LoVo (cell line): ENCODE measurements at regions not wholly inside any gene's neighbourhood (a gene's known extent, or its start where the extent isn't known, plus 50 kb on each side); places are given as distances from the start of the nearest gene placed in this dataset.

Experiments used
- DNase-seq: peaks from one replicate; pipeline ENCODE4 v3.0.0-alpha.2; 2016; ENCODE audit warnings: low spot score

DNA sequence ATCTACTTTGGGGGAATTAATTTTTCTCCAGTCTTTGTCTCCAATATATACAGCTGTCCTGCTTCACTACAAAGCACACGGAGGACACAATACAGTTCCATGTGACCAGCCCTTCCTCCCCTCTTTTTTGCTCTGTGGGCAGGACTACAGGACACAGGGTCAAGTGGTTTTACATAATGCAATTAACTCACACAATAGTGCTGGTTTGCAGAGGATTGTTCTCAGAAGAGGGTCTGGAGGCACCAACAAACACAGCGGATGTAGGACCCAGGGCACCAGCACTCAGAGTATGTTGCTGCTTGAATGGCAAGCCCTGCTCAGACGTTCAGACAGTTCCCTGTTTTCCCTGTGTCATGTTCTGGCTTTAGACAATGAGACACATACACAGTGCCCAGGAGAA, 52.0 kb upstream of the NPTX2 start:
- DNase-seq: no peak

GRCh38 chr7:98562871-98563495, 54.1 kb upstream of the NPTX2 start:
- no peak for DNase-seq

DNA sequence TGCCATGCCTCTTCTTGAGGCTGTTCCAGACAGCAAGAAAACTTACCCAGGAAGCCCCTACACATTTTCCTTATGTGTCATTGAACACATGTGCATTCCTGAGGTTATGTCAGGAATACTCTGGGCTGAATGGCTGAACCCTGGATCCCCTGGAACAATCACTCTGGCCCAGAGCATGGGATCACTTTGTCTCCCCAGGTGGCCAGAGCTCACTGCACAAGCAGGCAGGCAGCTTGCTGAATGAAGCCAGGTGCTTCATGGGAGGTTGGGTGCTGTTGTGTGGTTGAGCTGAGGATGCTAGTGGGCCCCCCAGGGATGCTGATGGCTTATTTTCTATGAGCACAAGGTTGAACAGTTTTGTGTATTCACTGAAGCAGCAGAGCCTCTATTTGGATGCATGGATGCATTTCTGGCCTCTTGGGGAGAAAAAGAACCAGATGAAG, 54.7 kb upstream of the NPTX2 start:
- no peak for DNase-seq

DNA sequence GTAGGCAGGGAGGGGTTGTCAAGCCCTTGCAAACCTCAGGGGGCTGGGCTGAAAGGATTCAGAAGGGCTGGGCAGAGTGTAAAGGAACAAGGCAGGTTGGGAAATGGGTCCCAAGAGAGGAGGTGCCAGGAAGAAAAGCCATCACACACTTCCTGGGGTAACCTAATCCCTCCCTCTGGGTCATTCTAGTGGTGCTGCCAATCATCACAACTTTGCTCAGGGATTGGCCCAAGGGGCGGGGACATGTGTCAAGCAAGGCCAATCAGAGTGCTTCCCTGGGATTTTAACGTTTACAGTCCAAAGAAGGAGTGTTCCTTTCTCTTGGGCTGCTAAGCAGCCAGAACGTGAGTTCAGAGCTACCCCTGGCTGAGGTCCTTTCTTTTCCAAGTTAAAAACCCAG, 57.1 kb upstream of the NPTX2 start:
- DNase-seq: no peak

- no peak for DNase-seq
Measured at GRCh38 chr7:98559219-98559618, 57.9 kb upstream of the NPTX2 start.

DNA sequence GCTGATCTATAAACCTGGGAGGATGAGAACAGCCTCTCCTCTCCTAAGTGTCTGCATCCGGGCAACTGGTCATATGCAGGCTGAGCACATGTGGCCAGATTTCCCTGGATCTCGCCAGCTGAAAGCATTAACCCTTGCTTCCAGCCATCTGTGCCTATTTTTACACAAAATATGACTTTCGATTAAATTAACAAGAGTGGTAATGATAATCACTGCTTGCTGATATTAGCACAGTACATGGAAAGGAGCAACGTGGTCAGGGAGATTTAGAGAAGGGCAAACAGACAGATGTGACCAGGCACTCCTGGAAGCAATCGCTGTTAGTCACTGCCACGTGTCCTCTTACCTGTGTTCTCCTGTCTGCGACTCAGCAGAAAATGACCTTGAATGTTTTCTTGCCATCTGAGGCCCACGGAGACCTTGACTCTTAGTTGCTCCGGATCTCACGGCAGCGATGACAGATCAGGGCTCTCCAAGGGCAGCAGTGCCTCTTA, 59.5 kb upstream of the NPTX2 start:
- DNase-seq: no peak

- DNase-seq: no peak
Measured at GRCh38 chr7:98556288-98556687, 60.8 kb upstream of the NPTX2 start.

DNA sequence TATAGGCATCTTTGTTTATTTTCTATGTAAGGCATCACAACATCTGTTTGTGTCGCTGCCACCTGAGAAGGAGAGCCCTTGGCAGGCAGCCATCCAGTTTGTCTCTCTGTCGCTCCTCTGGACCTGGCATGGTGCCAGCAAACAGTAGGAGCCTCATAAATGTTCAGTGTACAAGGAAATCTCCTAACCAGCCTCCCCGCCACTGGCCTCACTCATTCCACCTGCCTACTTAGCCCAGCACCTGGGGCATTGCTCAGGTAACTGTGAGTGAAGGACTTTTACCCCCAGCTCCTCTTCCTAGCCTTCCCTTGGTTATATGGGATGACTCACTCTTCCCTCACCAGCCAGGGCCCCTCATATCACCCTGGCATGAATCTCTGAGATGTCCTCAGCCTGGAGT, 61.7 kb upstream of the NPTX2 start:
- DNase-seq: peak; percentile 67

- DNase-seq: no peak
Measured at GRCh38 chr7:98553666-98554065, 63.4 kb upstream of the NPTX2 start.

- peak; percentile 69 for DNase-seq
Measured at GRCh38 chr7:98551611-98552273, 65.3 kb upstream of the NPTX2 start.

- DNase-seq: no peak
Measured at GRCh38 chr7:98548971-98549370, 68.1 kb upstream of the NPTX2 start.

- no peak for DNase-seq
Measured at GRCh38 chr7:98548370-98548769, 68.7 kb upstream of the NPTX2 start.

- no peak for DNase-seq
Measured at GRCh38 chr7:98541101-98541500, 76.0 kb upstream of the NPTX2 start.

DNA sequence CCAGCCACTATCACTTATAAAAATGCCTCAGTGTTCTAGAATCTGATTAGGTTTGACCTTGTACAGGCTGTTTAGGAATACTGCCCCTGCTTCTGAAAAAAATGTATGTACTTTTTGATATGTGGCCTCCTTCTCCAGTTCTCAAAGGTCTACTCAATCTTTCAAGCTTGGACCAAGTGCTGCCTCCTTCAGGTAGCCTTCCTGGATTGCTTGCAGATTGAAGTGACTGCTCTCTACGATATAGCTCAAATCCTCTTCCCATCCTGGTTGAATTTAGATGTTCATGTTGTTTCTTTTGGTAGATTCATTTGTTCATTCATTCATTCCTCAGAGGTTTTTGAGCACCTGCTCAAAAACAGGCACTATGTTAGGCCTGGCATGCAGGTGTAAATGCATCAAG, 77.2 kb upstream of the NPTX2 start:
- no peak for DNase-seq

GRCh38 chr7:98536803-98537202, 80.3 kb upstream of the NPTX2 start:
- DNase-seq: no peak

GRCh38 chr7:98534493-98534892, 82.6 kb upstream of the NPTX2 start:
- DNase-seq: no peak

DNA sequence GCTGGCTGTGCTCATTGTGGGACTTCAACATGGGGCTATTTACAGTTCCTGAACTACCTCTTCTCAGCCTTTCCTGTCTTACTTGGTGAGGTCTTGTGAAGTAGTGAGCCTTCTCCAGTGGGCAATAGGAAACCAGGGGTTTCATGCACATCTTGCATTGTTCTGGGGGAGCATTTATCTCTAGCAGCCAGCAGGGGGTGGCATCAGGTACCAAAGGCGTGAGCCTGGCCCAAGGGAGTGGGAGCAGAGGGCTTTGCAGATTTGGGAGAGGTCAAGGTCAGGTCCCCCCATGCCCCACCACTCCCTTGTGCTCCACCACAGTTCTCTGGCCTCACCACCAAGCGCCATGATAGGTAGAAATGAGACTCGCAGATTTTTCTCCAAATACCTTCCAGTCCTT, 85.4 kb upstream of the NPTX2 start:
- DNase-seq: no peak

DNA sequence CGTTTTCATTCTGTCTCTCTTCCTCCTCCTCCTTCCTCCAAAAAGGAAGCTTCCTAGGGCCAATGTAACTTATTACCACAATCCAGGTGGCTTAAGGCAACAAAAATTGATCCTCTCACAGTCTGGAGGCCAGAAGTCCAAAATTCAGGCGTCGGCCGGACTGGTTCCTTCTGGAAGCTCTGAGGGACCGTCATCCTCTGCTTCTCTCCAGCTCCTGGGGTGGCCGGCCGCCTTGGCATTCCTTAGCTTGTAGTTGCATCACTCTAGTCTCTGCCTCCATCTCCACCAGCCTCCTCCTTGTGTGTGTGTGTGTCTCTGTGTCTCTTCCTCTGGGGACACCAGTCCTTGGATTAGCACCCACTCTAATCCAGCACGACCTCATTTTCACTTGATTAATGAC, 89.0 kb upstream of the NPTX2 start:
- no peak for DNase-seq

GRCh38 chr7:98526059-98526458, 91.0 kb upstream of the NPTX2 start:
- no peak for DNase-seq

GRCh38 chr7:98521089-98521692, 95.9 kb upstream of the NPTX2 start:
- DNase-seq: no peak

DNA sequence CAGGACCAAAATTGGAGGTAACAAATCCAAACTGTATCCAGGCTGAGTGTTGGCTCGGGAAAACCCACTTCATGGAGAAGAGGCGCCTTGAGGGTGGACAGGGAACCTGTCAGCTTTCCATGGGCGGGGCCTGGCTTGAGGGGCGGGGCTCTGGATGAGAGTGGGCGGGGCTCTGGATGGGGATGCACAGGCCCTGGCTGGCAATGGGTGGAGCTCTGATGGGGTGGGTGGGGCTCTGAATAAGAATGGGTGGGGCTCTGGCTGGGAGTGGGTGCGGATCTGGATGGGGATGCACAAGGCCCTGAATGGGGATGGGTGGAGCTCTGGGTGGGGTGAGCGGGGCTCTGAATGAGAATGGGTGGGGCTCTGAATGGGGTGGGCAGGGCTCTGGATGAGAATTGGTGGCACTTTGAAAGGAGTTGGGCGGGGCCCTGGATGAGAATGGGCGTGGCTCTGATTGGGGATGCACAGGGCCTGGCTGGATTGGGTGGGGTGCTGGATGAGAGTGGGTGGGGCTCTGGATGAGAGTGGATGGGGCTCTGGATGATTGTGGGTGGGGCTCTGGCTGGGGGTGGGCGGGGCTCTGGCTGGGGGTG, 96.6 kb upstream of the NPTX2 start:
- no peak for DNase-seq

GRCh38 chr7:98518159-98518947, 98.7 kb upstream of the NPTX2 start:
- DNase-seq: no peak
